Neural progenitor cell (in vitro differentiated cells): ENCODE measurements at regions not wholly inside any gene's neighbourhood (a gene's known extent, or its start where the extent isn't known, plus 50 kb on each side); places are given as distances from the start of the nearest gene placed in this dataset.

Source experiments
- DNase-seq: peaks from one replicate; pipeline ENCODE4 v3.0.0-alpha.2; 2016; ENCODE audit warnings: low spot score
- H2AFZ ChIP-seq: fragments of 200-600 bp; sonication (generic); replicated peaks from 2 replicates; pipeline ENCODE4 v1.6.1; 2016; ENCODE audit warnings: antibody characterized with exemption
- H3F3A ChIP-seq: fragments of 200-600 bp; sonication (generic); 2 replicates; pipeline ENCODE4 v1.6.1; 2016; ENCODE audit warnings: antibody characterized with exemption, low read depth
- H3K27ac ChIP-seq: fragments of 200-600 bp; sonication (generic); 2 replicates; pipeline ENCODE4 v1.5.1; 2016; ENCODE audit warnings: mild to moderate bottlenecking
- H3K27me3 ChIP-seq: fragments of 200-600 bp; sonication (generic); 2 replicates; pipeline ENCODE4 v1.6.1; 2016; ENCODE audit warnings: mild to moderate bottlenecking, moderate library complexity
- H3K36me3 ChIP-seq: fragments of 200-600 bp; sonication (generic); 2 replicates; pipeline ENCODE4 v1.5.1; 2016
- H3K4me1 ChIP-seq: fragments of 200-600 bp; sonication (generic); 2 replicates; pipeline ENCODE4 v1.6.1; 2016; ENCODE audit warnings: mixed run types
- H3K4me2 ChIP-seq: fragments of 200-600 bp; sonication (generic); 2 replicates; pipeline ENCODE4 v1.6.1; 2016
- H3K4me3 ChIP-seq: fragments of 200-600 bp; sonication (generic); 2 replicates; pipeline ENCODE4 v1.5.1; 2016
- H3K79me2 ChIP-seq: fragments of 200-600 bp; sonication (generic); 2 replicates; pipeline ENCODE4 v1.6.1; 2016; ENCODE audit warnings: low read depth
- H3K9ac ChIP-seq: fragments of 200-600 bp; sonication (generic); 2 replicates; pipeline ENCODE4 v1.6.1; 2016
- H3K9me3 ChIP-seq: fragments of 200-600 bp; sonication (generic); 2 replicates; pipeline ENCODE4 v1.5.1; 2016; ENCODE audit warnings: low read depth
- H4K20me1 ChIP-seq: fragments of 200-600 bp; sonication (generic); 2 replicates; pipeline ENCODE4 v1.6.1; 2016; ENCODE audit warnings: low read depth
- H3K27ac Mint-ChIP-seq: 3 replicates; pipeline ENCODE4 v1.8.0; 2021; ENCODE audit warnings: mixed read lengths
- H3K27me3 Mint-ChIP-seq: 2 replicates; pipeline ENCODE4 v1.8.0; 2022; ENCODE audit warnings: low read depth, mild to moderate bottlenecking, inconsistent platforms, moderate library complexity, mixed read lengths; ENCODE audit not compliant: insufficient read depth
- H3K36me3 Mint-ChIP-seq: 3 replicates; pipeline ENCODE4 v1.8.0; 2021; ENCODE audit warnings: mixed read lengths
- H3K4me1 Mint-ChIP-seq: 3 replicates; pipeline ENCODE4 v1.8.0; 2021; ENCODE audit warnings: mixed read lengths
- H3K4me3 Mint-ChIP-seq: 3 replicates; pipeline ENCODE4 v1.8.0; 2021; ENCODE audit warnings: mild to moderate bottlenecking, moderate library complexity, mixed read lengths
- H3K9me3 Mint-ChIP-seq: 3 replicates; pipeline ENCODE4 v1.8.0; 2020; ENCODE audit warnings: mixed read lengths
- CTCF ChIP-seq: fragments of 200-600 bp; sonication (generic); IDR thresholded peaks from 2 replicates; pipeline ENCODE4 v1.5.1; 2017; ENCODE audit warnings: antibody characterized with exemption, mild to moderate bottlenecking
- EZH2 ChIP-seq: fragments of 200-600 bp; sonication (generic); IDR thresholded peaks from 2 replicates; pipeline ENCODE4 v1.6.1; 2017; ENCODE audit warnings: antibody characterized with exemption, mild to moderate bottlenecking, moderate library complexity
- EZH2phosphoT487 ChIP-seq: fragments of 200-600 bp; sonication (generic); IDR thresholded peaks from 2 replicates; pipeline ENCODE4 v1.6.1; 2017; ENCODE audit warnings: antibody characterized with exemption

- Histone ChIP-seq H3K4me2 (no peak overlapping the region), H3K4me3 (no peak overlapping the region), H3K27ac (no peak overlapping the region), H3K9me3 (no peaks in the 10 kb centered on the region), H3K36me3 (no peaks in the 10 kb centered on the region), H2AFZ (no peak overlapping the region), H3K9ac (no peak overlapping the region), H3K27me3 (no peaks in the 10 kb centered on the region), H3K79me2 (no peaks in the 10 kb centered on the region), H4K20me1 (no peaks in the 10 kb centered on the region), H3K4me1 (no peaks in the 10 kb centered on the region), H3F3A (no peaks in the 10 kb centered on the region)
- TF ChIP-seq EZH2 (no peak), CTCF (no peak), EZH2phosphoT487 (no peak)
- Mint-ChIP-seq H3K27me3 (peaks cover 2% of the 10 kb centered on the region), H3K27ac (no peak overlapping the region), H3K36me3 (no peaks in the 10 kb centered on the region), H3K9me3 (no peaks in the 10 kb centered on the region), H3K4me3 (no peak overlapping the region), H3K4me1 (peaks cover 4% of the 10 kb centered on the region)
- no peak for DNase-seq
Observed at GRCh38 chr7:67738145-67738544, 741.5 kb downstream of the TYW1 start.

GRCh38 chr7:67738958-67739357 is 742.3 kb downstream of the TYW1 start:
- Histone ChIP-seq H3K27ac (no peak overlapping the region), H3K27me3 (no peaks in the 10 kb centered on the region), H3F3A (no peaks in the 10 kb centered on the region), H2AFZ (no peak overlapping the region), H3K36me3 (no peaks in the 10 kb centered on the region), H3K4me2 (no peak overlapping the region), H3K9ac (no peak overlapping the region), H3K9me3 (no peaks in the 10 kb centered on the region), H3K4me3 (no peak overlapping the region), H3K4me1 (no peaks in the 10 kb centered on the region), H4K20me1 (no peaks in the 10 kb centered on the region), H3K79me2 (no peaks in the 10 kb centered on the region)
- TF ChIP-seq EZH2phosphoT487: no peak
- H3K36me3 Mint-ChIP-seq: no peaks in the 10 kb centered on the region
- H3K27ac Mint-ChIP-seq: no peak overlapping the region
- peaks cover 4% of the 10 kb centered on the region for H3K4me1 Mint-ChIP-seq
- no peaks in the 10 kb centered on the region for H3K9me3 Mint-ChIP-seq
- DNase-seq: no peak
- no peak overlapping the region for H3K4me3 Mint-ChIP-seq
- peaks cover 5% of the 10 kb centered on the region for H3K27me3 Mint-ChIP-seq

GRCh38 chr7:67743501-67743900 is 746.9 kb downstream of the TYW1 start:
- no peak overlapping the region for H3K4me3 ChIP-seq
- no peaks in the 10 kb centered on the region for H3F3A ChIP-seq
- Mint-ChIP-seq H3K4me1 (peaks cover 4% of the 10 kb centered on the region), H3K27me3 (peaks cover 9% of the 10 kb centered on the region), H3K4me3 (no peak overlapping the region), H3K27ac (no peak overlapping the region), H3K9me3 (no peaks in the 10 kb centered on the region), H3K36me3 (no peaks in the 10 kb centered on the region)
- H4K20me1 ChIP-seq: no peaks in the 10 kb centered on the region
- H3K27me3 ChIP-seq: no peaks in the 10 kb centered on the region
- no peaks in the 10 kb centered on the region for H3K36me3 ChIP-seq
- H3K9me3 ChIP-seq: no peaks in the 10 kb centered on the region
- no peak overlapping the region for H2AFZ ChIP-seq
- no peaks in the 10 kb centered on the region for H3K4me1 ChIP-seq
- no peak for TF ChIP-seq CTCF
- TF ChIP-seq EZH2phosphoT487: no peak
- no peak for TF ChIP-seq EZH2
- no peak overlapping the region for H3K4me2 ChIP-seq
- no peaks in the 10 kb centered on the region for H3K79me2 ChIP-seq
- H3K27ac ChIP-seq: no peak overlapping the region
- no peak for DNase-seq
- no peak overlapping the region for H3K9ac ChIP-seq

- no peak overlapping the region for H3K27ac Mint-ChIP-seq
- H3K9me3 Mint-ChIP-seq: peaks cover 7% of the 10 kb centered on the region
- no peak overlapping the region for H3K4me2 ChIP-seq
- H3K36me3 Mint-ChIP-seq: no peaks in the 10 kb centered on the region
- H3K27ac ChIP-seq: no peak overlapping the region
- TF ChIP-seq CTCF (no peak), EZH2 (no peak), EZH2phosphoT487 (no peak)
- no peaks in the 10 kb centered on the region for H3K4me1 Mint-ChIP-seq
- no peak overlapping the region for H3K4me3 Mint-ChIP-seq
- H3F3A ChIP-seq: no peaks in the 10 kb centered on the region
- no peak overlapping the region for H2AFZ ChIP-seq
- no peak for DNase-seq
- H3K9me3 ChIP-seq: no peaks in the 10 kb centered on the region
- no peaks in the 10 kb centered on the region for H3K4me1 ChIP-seq
- peaks cover 9% of the 10 kb centered on the region for H3K27me3 Mint-ChIP-seq
- no peaks in the 10 kb centered on the region for H3K36me3 ChIP-seq
- no peak overlapping the region for H3K9ac ChIP-seq
- H3K79me2 ChIP-seq: no peaks in the 10 kb centered on the region
- H3K4me3 ChIP-seq: no peak overlapping the region
- H3K27me3 ChIP-seq: no peaks in the 10 kb centered on the region
- H4K20me1 ChIP-seq: no peaks in the 10 kb centered on the region
Observed at GRCh38 chr7:67752227-67752626, 755.6 kb downstream of the TYW1 start.
